Activated CD8-positive, alpha-beta memory T cell treated with anti-CD3 and anti-CD28 coated beads for 36 hours (primary cell): ENCODE measurements at regions not wholly inside any gene's neighbourhood (a gene's known extent, or its start where the extent isn't known, plus 50 kb on each side); places are given as distances from the start of the nearest gene placed in this dataset.
"Not testable (repeated sequence)": the region's sequence is repeated elsewhere in the genome, so short reads cannot be mapped to it uniquely, and the experiment has no call there.

Source experiments
- CTCF ChIA-PET: fragments of 350-600 bp; sonication (Branson Sonifier 250); formaldehyde crosslinking; loops from one replicate; lab custom pipeline; 2021; ENCODE audit warnings: antibody characterized with exemption; lab: Charles Lee
- POLR2A ChIA-PET: fragments of 350-600 bp; sonication (Branson Sonifier 250); formaldehyde crosslinking; loops from one replicate; lab custom pipeline; 2021; ENCODE audit warnings: antibody characterized with exemption; lab: Charles Lee

DNA sequence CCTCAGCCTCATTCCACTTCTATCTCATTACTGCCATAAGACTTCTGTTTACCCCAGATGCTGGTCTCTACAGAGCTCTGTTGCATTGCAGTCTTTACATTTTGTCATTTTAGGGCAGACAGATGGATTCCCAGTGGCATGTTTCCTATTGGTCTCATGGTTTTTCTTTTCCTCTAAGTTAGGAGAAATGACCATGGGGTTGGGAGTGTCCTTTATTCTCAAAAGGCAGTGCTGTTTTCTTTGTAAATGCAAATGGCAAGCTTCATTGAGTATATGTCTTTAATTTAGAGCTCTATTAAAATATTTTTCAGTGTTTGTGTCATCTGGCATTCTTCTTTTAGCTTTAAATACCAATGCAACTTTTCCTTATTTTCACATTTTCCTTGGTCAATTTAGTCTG lies 57.0 kb downstream of the MSTN start:
- POLR2A ChIA-PET, result interaction anchor here (0.6 kb wide), 1 partner anchor 879 kb away, joined by 3 read pairs; no protein-coding TSS in a partner anchor
- CTCF ChIA-PET, result no interaction called here

DNA sequence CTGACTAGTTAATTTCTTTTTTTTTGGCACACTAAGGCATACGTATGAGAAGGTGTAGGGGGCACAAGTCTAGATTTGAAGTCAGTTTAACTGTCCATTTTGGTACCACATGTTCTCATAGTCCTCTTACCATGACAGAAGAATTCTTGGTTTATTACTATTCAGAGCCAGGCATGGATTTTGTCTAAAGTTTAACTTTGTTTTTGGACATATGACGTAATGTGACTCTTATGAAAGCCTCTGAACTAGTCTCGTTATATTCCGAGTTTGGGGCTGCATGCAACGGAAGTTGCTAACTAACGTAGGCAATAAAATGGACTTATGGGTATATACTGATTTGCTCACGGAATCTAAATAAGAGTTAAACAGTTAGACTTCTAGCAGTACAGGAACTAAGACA lies 62.9 kb downstream of the MSTN start:
- ChIA-PET CTCF (interaction anchor here (0.6 kb wide), 1 partner anchor 448 kb away, joined by 3 read pairs; no protein-coding TSS in a partner anchor), POLR2A (no interaction called here)

DNA sequence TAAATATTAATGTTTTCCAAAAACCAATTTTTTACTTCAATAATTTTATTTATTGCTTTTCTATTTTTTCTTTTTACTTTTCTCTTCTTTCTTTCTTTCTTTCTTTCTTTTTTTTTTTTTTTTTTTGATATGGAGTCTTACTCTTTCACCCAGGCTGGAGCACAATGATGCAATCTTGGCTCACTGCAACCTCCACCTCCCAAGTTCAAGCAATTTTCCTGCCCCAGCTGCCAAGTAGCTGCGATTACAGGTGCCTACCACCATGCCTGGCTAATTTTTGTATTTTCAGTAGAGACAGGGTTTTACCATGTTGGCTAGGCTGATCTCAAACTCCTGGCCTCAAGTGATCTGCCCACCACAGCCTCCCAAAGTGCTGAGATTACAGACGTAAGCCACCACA lies 63.9 kb downstream of the MSTN start:
- POLR2A ChIA-PET, CTCF ChIA-PET: not testable (repeated sequence)

DNA sequence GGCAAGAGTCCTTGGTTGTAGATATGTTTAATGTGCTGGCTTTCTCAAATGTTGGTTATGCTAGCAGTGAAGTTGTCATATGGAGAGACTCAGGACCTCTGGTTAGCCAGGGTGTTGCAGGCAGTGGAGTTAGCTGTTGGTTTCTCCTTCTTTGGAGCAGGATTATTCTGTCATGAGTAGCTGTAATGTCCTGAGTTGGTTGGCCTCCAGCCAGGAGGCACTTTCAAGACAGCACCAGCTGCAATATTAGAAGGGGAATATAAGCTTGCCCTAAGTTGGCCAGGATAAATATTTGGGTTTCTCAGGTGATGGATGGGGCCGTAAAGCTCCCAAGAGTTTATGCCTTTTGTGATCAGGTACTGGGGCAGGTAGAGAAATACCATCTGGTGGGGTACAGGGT lies 65.5 kb downstream of the MSTN start:
- POLR2A ChIA-PET, result no interaction called here

DNA sequence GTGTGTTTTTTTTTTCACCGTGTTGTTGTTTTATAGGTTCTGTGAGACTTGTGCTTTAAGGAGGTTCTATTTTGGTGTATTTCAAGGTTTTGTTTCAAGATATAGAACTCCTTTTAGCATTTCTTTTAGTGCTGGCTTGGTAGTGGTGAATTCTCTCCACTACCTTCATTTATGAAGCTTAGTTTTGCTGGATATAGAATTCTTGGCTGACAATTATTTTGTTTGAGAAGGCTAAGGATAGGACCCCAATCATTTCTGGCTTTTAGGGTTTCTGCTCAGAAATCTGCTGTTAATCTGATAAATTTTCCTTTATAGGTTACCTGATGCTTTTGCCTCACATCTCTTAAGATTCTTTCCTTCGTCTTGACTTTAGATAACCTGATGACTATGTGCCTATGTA lies 66.8 kb downstream of the MSTN start:
- ChIA-PET POLR2A (no interaction called here), CTCF (no interaction called here)

More for the DNA sequence above, 65.5 kb downstream of the MSTN start:
- CTCF ChIA-PET, result no interaction called here

DNA sequence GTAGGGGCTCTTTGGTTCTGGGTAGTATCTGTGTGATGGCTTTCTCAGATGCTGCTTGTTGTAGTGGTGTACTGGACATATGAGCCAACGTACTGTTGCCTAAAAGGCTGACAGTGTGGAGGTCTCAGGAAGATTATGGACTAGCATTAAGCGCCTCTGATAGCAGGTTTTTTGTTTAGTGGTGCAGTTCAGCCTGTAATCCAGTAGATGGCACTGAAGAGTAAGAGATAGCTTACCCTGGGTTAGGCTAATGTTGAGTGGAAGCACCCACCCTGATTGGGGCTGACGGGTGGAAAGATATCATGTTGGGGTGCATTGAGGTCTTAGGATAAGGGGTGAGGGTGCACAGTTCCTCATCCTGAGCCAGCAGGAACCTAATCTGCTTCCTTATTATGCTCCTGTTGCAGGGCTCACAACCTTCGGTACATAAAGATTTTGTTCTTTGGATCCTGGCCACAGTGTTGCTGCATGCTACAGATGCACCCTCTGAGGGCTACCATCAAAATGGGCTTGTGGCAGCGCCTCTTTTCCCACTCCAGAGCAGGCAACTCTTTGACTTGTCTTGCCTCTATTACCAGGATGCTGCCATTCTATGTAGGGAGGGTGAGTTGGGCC lies 79.6 kb downstream of the MSTN start:
- CTCF ChIA-PET, result no interaction called here
- POLR2A ChIA-PET, result no interaction called here

DNA sequence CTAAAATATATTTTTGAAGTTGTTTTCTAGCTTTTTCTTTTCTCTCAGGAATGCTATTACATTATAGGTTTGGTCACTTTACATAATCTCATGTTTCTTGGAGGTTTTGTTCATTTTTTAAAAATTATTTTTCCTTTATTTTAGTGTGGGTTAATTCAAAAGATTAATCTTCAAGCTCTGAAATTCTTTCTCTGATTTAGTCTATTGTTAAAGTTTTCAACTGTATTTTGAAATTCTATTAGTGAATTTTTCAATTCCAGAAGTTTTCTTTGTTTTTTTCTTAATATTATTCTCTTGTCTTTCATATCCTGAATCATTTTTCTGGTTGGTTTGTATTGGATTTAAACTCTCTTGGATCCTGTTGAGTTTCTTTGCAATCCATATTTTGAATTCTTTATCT lies 80.4 kb downstream of the MSTN start:
- POLR2A ChIA-PET, result no interaction called here
- CTCF ChIA-PET, result interaction anchor here (0.9 kb wide), 1 partner anchor 15 kb away, joined by 3 read pairs; no protein-coding TSS in a partner anchor

DNA sequence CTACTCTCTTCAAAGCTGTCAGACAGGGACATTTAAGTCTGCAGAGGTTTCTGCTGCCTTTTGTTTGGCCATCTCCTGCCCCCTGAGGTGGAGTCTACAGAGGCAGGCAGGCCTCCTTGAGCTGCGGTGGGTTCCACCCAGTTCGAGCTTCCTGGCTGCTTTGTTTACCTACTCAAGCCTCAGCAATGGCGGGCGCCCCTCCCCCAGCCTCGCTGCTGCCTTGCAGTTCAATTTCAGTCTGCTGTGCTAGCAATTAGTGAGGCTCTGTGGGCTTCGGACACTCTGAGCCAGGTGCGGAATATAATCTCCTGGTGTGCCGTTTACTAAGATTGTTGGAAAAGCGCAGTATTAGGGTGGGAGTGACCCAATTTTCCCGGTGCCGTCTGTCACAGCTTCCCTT lies 86.0 kb downstream of the MSTN start:
- POLR2A ChIA-PET, CTCF ChIA-PET: not testable (repeated sequence)

DNA sequence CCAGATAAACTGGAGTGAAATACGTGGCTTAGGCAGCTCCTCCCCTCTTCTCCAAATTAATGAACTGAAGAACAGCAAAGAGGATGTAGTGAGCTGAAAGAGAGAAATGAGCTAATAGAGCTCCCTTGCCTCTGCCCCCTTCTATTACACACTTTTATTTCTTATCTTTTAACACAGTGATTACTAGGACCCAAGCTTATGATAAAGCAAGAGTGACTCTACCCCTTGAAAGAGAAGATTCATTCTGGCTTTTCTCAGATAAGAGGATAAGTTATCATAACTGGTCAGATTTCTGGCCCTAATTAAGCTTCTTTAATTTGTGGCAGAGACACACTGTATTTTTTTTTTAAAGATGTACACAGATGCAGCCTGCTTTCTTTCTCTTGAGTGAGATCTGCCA lies 102.2 kb downstream of the MSTN start:
- CTCF ChIA-PET, result no interaction called here
- POLR2A ChIA-PET, result no interaction called here

DNA sequence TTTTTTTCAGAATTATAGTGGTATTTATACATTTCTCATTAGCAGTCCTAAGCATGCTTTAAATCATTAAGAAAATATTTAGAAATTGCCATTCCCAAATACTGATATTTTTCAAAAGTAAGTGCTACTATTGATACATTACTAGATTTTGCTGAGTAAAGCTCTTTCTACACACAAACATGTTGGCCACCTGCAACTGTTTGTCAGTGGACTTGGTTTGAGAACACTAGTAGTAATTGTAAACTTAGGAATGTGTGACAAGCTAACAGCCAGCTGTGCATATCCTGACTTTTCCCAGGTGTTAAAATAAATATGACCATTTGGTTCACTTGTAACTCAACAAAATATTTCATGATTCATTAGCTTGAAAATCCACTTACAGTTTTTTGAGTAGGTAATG lies 103.1 kb downstream of the MSTN start:
- CTCF ChIA-PET, result interaction anchor here (0.6 kb wide), 1 partner anchor 10 kb away, joined by 3 read pairs; no protein-coding TSS in a partner anchor
- POLR2A ChIA-PET, result no interaction called here

DNA sequence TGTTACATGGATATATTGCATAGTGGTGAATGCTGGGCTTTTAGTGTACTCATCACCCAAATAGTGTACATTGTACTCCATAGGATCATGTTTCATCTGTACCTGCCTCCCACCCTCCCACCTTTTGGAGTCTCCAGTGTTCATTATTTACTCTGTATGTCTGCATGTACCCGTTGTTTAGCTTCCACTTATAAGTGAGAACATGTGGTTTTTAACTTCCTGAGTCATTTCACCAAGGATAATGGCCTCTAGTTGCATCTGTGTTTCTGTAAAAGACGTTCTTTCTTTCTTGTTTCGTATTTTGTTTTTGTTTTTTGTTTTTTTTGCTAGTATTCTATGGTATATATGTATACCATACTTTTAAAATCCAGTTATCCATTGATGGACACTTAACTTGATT lies 107.5 kb downstream of the MSTN start:
- ChIA-PET POLR2A (no interaction called here), CTCF (no interaction called here)

DNA sequence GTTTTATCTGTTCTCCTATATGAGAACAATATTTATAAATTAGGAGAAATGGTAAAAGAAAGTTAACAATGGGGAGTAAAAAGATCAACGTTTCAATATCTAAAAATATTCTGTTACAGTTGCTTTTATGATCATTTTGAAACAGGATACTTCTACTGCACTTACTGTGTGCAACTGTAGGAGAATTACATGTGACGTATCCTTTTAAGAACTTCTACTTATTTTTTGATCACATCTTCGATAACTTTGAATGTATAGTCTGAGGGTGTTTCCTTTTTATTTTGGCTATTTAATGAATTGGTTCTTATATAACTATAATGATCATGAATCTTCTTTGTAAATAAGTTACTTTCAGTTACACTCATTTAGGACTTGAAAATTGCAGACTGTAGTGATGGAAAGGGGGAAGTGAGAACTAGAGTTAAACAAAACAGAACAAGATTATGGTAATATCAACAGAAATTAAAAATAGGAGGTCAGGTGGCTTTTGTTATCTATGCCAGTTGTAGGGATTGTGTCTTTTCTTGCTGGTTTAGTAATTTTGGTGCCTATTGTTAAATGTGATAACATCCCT lies 109.9 kb downstream of the MSTN start:
- ChIA-PET CTCF (no interaction called here), POLR2A (no interaction called here)

DNA sequence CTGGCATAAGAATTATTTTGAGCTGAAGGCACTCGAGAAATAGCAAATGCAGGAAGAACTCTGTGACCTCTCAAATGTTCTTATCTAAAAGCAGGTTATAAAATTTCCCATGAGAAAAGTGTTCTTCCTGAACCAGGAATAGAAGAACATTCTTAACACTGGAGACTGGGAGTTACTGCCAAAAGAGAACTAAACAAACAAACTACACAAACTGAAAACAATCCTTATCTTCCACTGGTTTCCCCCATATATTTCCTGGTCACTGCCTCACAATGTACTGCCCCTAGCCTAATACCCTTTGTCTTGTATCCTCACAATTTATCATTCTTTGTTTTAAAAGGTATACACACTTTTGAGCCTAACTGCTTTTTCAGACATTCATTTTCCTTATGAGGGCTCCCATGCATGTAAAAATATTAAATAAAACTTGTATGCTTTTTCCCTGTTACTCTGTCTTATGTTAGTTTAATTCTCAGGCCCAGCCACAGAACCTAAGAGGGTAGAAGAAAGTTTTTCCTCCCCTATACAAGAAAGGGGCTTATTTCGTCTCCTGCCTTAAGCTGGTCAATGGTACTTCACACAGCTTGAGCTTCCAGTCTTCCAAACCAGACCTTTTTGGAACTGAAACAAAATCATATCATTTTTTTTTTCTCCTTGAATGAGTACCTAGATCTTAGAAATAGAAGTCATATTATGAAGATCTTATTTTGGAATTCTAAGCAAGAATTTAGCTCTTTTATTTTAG lies 110.6 kb downstream of the MSTN start:
- CTCF ChIA-PET, result no interaction called here
- POLR2A ChIA-PET, result no interaction called here

DNA sequence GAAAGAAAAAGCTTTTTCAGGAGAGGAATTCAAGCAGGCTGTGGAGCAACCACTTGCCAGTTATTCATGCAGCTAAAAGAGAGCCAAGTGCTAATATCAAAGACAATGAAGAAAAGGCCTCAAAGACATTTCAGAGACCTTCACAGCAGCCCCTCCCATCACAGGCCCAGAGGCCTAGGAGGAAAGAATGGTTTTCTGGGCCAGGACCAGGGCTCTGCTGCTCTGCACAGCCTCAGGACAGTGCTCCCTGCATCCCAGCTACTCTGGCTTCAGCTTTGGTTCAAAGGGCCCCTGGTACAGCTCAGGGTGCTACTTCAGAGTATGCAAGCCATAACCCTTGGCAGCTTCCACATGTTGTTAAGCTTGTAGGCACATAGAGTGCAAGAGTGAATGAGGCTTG lies 119.5 kb downstream of the MSTN start:
- POLR2A ChIA-PET, result no interaction called here
- CTCF ChIA-PET, result no interaction called here

DNA sequence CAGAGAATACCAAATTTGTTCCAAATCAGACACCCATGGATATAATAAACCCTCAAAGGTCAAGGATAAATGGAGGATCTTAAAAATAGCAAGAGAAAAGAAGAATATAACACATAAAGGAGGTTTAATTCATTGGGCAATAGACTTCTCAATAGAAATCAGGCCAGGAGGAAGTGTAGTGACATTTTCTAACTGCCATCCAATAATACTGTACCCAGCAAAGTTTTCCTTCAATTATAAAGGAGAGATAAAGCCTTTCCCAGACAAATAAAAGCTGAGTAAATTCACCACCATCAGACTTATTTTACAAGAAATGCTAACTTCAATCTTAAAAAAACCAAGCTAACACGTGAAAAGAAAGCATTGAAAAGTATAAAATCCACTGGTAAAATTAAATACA lies 121.6 kb downstream of the MSTN start:
- ChIA-PET CTCF (no interaction called here), POLR2A (no interaction called here)

DNA sequence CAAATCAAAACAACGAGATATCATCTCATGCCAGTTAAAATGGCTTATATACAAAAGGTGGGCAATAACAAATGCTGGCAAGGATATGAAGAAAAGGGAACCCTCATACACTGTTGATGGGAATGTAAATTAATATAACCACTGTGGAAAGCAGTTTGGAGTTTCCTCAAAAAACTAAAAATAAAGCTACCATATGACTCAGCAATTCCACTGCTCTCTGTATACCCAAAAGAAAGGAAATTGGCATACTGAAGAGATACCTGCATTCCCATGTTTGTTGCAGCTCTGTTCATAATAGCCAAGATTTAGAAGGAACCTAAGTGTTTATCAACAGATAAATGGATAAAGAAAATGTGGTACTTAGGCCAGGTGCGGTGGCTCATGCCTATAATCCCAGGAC lies 124.8 kb downstream of the MSTN start:
- ChIA-PET POLR2A (no interaction called here), CTCF (no interaction called here)

DNA sequence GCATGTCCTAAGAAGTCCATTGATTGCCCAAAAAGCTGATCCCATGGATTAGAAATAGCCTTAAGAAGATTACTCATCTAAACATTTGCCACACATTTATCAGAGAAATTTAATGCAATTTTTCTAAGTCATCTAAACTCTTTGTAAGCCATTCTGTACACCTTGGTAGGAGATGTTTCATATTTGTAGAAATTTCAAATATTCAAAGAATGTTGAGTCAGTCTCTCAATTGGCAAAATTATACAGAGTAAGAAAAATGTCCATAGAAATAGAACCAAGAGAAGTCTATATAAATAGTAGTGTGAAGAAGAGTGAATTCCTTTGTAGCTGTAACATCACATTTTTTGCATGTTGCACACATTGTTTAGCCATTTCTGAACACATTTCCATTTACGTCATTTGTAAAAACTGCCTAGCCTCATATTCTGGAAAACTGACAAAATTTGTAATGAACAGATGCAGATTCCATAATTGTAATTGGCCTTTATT lies 128.6 kb downstream of the MSTN start:
- CTCF ChIA-PET, result no interaction called here

DNA sequence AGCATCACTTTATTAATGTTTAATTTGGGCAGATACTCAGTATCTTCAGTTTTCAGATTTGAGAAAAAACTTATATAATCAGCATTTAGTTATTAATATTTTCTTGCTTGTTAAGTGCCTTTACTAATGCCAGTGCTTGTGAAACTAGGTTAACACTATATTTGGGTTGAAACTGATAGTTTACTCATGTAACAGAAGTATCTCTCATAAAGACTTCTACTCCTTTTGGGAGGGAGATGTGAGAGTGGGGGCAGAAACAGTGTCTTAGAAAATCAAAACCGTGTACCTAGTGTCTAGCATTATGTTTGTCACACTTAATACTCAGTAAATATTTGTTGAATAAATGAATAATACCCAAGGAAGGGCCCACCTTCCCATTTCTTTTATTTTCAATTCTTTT lies 129.5 kb downstream of the MSTN start:
- POLR2A ChIA-PET, result no interaction called here
- CTCF ChIA-PET, result no interaction called here

More for the DNA sequence above, 128.6 kb downstream of the MSTN start:
- POLR2A ChIA-PET, result no interaction called here

DNA sequence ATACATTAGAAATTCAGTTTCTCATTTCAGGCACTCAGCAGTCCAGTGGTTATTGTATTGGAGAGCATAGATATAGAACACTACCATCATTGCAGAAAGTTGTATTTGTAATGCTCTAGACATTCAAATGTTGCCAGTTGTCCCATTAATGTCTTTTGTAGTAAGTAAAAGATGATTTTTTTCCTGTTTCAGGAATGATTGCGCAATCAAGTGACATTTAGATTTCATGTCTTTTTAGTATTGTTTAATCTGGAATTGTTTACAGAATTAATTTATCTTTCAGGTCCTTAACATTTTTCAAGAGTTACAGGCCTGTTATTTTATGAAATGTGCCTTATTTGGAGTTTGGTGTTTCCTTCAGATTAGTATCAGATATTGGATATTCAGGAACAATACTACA lies 134.7 kb downstream of the MSTN start:
- CTCF ChIA-PET, result no interaction called here

More for the DNA sequence above, 134.7 kb downstream of the MSTN start:
- POLR2A ChIA-PET, result no interaction called here
